HEK293T (cell line): ENCODE measurements at regions not wholly inside any gene's neighbourhood (a gene's known extent, or its start where the extent isn't known, plus 50 kb on each side); places are given as distances from the start of the nearest gene placed in this dataset.

Experiments used
- ARNT ChIP-seq: fragments of 450-650 bp; IDR thresholded peaks from 2 replicates; pipeline ENCODE4 v1.6.1; 2017; ENCODE audit warnings: mild to moderate bottlenecking
- BHLHE40 ChIP-seq: fragments of 450-650 bp; IDR thresholded peaks from 2 replicates; pipeline ENCODE4 v1.6.1; 2016; ENCODE audit warnings: mild to moderate bottlenecking, moderate library complexity, borderline replicate concordance
- ELF4 ChIP-seq: fragments of 450-650 bp; IDR thresholded peaks from 2 replicates; pipeline ENCODE4 v1.6.1; 2017; ENCODE audit warnings: antibody characterized with exemption
- FOXA1 ChIP-seq: fragments of 450-650 bp; IDR thresholded peaks from 2 replicates; pipeline ENCODE4 v1.6.1; 2016; ENCODE audit warnings: mild to moderate bottlenecking
- FOXK2 ChIP-seq: fragments of 450-650 bp; IDR thresholded peaks from 2 replicates; pipeline ENCODE4 v1.6.1; 2016; ENCODE audit warnings: mild to moderate bottlenecking
- FOXM1 ChIP-seq: fragments of 450-650 bp; IDR thresholded peaks from 2 replicates; pipeline ENCODE4 v1.6.1; 2017; ENCODE audit warnings: mild to moderate bottlenecking, borderline replicate concordance
- HDGF ChIP-seq: fragments of 450-650 bp; IDR thresholded peaks from 2 replicates; pipeline ENCODE4 v1.6.1; 2017; ENCODE audit warnings: antibody characterized with exemption, borderline replicate concordance
- NFRKB ChIP-seq: fragments of 450-650 bp; IDR thresholded peaks from 2 replicates; pipeline ENCODE4 v1.6.1; 2016; ENCODE audit warnings: mild to moderate bottlenecking, moderate library complexity
- PKNOX1 ChIP-seq: fragments of 450-650 bp; IDR thresholded peaks from 2 replicates; pipeline ENCODE4 v1.6.1; 2016
- SP1 ChIP-seq: fragments of 450-650 bp; IDR thresholded peaks from 2 replicates; pipeline ENCODE4 v1.6.1; 2017
- SUZ12 ChIP-seq: fragments of 450-650 bp; IDR thresholded peaks from 2 replicates; pipeline ENCODE4 v1.6.1; 2016; ENCODE audit warnings: mild to moderate bottlenecking
- TARDBP ChIP-seq: fragments of 450-650 bp; IDR thresholded peaks from 2 replicates; pipeline ENCODE4 v1.6.1; 2016
- ZNF384 ChIP-seq: fragments of 450-650 bp; IDR thresholded peaks from 2 replicates; pipeline ENCODE4 v1.6.1; 2016

GRCh38 chr22:48138427-48138826 lies 1376.0 kb downstream of the TBC1D22A start:
- TF ChIP-seq ZNF384: no peak
- no peak for TF ChIP-seq SP1
- no peak for TF ChIP-seq ARNT
- no peak for TF ChIP-seq FOXK2
- no peak for TF ChIP-seq FOXA1
- TF ChIP-seq PKNOX1: no peak
- TF ChIP-seq SUZ12: no peak
- no peak for TF ChIP-seq TARDBP
- TF ChIP-seq ELF4: no peak
- TF ChIP-seq HDGF: no peak
- no peak for TF ChIP-seq FOXM1
- no peak for TF ChIP-seq BHLHE40
- no peak for TF ChIP-seq NFRKB
